IMR-90 (cell line): ENCODE measurements at regions not wholly inside any gene's neighbourhood (a gene's known extent, or its start where the extent isn't known, plus 50 kb on each side); places are given as distances from the start of the nearest gene placed in this dataset.

Source experiments
- ATAC-seq: fragments of 200-7000 bp; cut with Tn5 transposase; 2 replicates; pipeline ENCODE4 v1.9.1; 2020; ENCODE audit warnings: low read depth, mild to moderate bottlenecking, moderate library complexity
- BruUV-seq: library from RNA; stranded (reverse); fragments of 400-500 nt; replicated peaks from 2 replicates; lab custom pipeline; 2021; lab: Mats Ljungman, UMichigan
- CTCF ChIA-PET: fragments of 300-600 bp; formaldehyde crosslinking; extraction: SDS; loops from one replicate; lab custom pipeline; 2021; ENCODE audit warnings: antibody characterized with exemption; lab: Yijun Ruan, JAX
- POLR2A ChIA-PET: fragments of 300-600 bp; sonication (Branson Sonifier 250); formaldehyde crosslinking; loops from one replicate; lab custom pipeline; 2022; ENCODE audit warnings: antibody characterized with exemption; ENCODE audit not compliant: unreplicated experiment; lab: Charles Lee
- DNase-seq: peaks from one replicate; pipeline ENCODE4 v3.0.0; 2013
- H2AFZ ChIP-seq: replicated peaks from 2 replicates; pipeline ENCODE3; 2013; ENCODE audit warnings: low read length, mild to moderate bottlenecking; ENCODE audit not compliant: poor library complexity
- H2AK5ac ChIP-seq: 2 replicates; pipeline ENCODE4 v1.6.1; 2013; ENCODE audit warnings: low read depth, low read length, inconsistent platforms
- H2AK9ac ChIP-seq: replicated peaks from 2 replicates; pipeline ENCODE3; 2013; ENCODE audit warnings: mild to moderate bottlenecking, low read depth, low read length, moderate library complexity; ENCODE audit not compliant: poor library complexity
- H2BK120ac ChIP-seq: 2 replicates; pipeline ENCODE4 v1.6.1; 2013; ENCODE audit warnings: low read depth, low read length, inconsistent platforms
- H2BK15ac ChIP-seq: 3 replicates; pipeline ENCODE4 v1.6.1; 2013; ENCODE audit warnings: low read depth, low read length, inconsistent platforms
- H2BK20ac ChIP-seq: 2 replicates; pipeline ENCODE4 v1.6.1; 2013; ENCODE audit warnings: low read depth, mild to moderate bottlenecking, inconsistent platforms, low read length, moderate library complexity
- H2BK5ac ChIP-seq: 2 replicates; pipeline ENCODE4 v1.6.1; 2013; ENCODE audit warnings: mild to moderate bottlenecking, low read depth, low read length, inconsistent platforms; ENCODE audit not compliant: poor library complexity, severe bottlenecking
- H3K14ac ChIP-seq: replicated peaks from 2 replicates; pipeline ENCODE4 v1.6.1; 2013; ENCODE audit warnings: low read depth, low read length, inconsistent platforms
- H3K18ac ChIP-seq: 2 replicates; pipeline ENCODE4 v1.6.1; 2013; ENCODE audit warnings: low read depth, low read length, control low read depth
- H3K23ac ChIP-seq: 2 replicates; pipeline ENCODE4 v1.6.1; 2013; ENCODE audit warnings: low read depth, low read length, inconsistent platforms
- H3K27ac ChIP-seq: 2 replicates; pipeline ENCODE4 v1.5.1; 2013; ENCODE audit warnings: mild to moderate bottlenecking, control low read depth, low read length; ENCODE audit not compliant: insufficient read depth
- H3K27me3 ChIP-seq: 2 replicates; pipeline ENCODE4 v1.6.1; 2013; ENCODE audit warnings: low read length; ENCODE audit not compliant: control insufficient read depth, insufficient read depth
- H3K36me3 ChIP-seq: 2 replicates; pipeline ENCODE4 v1.6.1; 2013; ENCODE audit warnings: low read length, mixed read lengths; ENCODE audit not compliant: control insufficient read depth, insufficient read depth
- H3K4ac ChIP-seq: 2 replicates; pipeline ENCODE4 v1.6.1; 2013; ENCODE audit warnings: low read depth, low read length, inconsistent platforms
- H3K4me1 ChIP-seq: 2 replicates; pipeline ENCODE4 v1.6.1; 2013; ENCODE audit warnings: low read length, mixed read lengths; ENCODE audit not compliant: control insufficient read depth, insufficient read depth
- H3K4me2 ChIP-seq: 2 replicates; pipeline ENCODE4 v1.6.1; 2013; ENCODE audit warnings: low read depth, mild to moderate bottlenecking, control low read depth, low read length, moderate library complexity
- H3K4me3 ChIP-seq: 2 replicates; pipeline ENCODE4 v1.5.1; 2013; ENCODE audit warnings: low read depth, mild to moderate bottlenecking, control low read depth, low read length, moderate library complexity; ENCODE audit not compliant: insufficient read depth
- H3K56ac ChIP-seq: 2 replicates; pipeline ENCODE4 v1.6.1; 2013; ENCODE audit warnings: low read length, inconsistent platforms; ENCODE audit not compliant: insufficient read depth; ENCODE audit errors: extremely low read depth
- H3K79me1 ChIP-seq, 2 experiments: 2 replicates each; pipeline ENCODE4 v1.6.1; 2013; ENCODE audit warnings: low read length in 2 of 2, inconsistent platforms in 1 of 2, low read depth in 1 of 2
- H3K9ac ChIP-seq: 2 replicates; pipeline ENCODE4 v1.6.1; 2013; ENCODE audit warnings: low read depth, low read length, control low read depth
- H3K9me1 ChIP-seq: 2 replicates; pipeline ENCODE4 v1.6.1; 2013; ENCODE audit warnings: low read length, inconsistent platforms; ENCODE audit not compliant: insufficient read depth
- H3K9me3 ChIP-seq: 2 replicates; pipeline ENCODE4 v1.6.1; 2013; ENCODE audit warnings: low read length; ENCODE audit not compliant: control insufficient read depth, insufficient read depth
- H4K20me1 ChIP-seq: 2 replicates; pipeline ENCODE4 v1.6.1; 2013; ENCODE audit warnings: low read length, inconsistent platforms; ENCODE audit not compliant: insufficient read depth
- H4K5ac ChIP-seq: 2 replicates; pipeline ENCODE4 v1.6.1; 2013; ENCODE audit warnings: mild to moderate bottlenecking, low read depth, low read length, control low read depth
- H4K8ac ChIP-seq, 2 experiments: 2 replicates each; pipeline ENCODE4 v1.6.1; 2013; ENCODE audit warnings: low read depth in 2 of 2, low read length in 2 of 2, control low read depth in 1 of 2, inconsistent platforms in 1 of 2
- H4K91ac ChIP-seq: 2 replicates; pipeline ENCODE4 v1.6.1; 2013; ENCODE audit warnings: low read depth, low read length, inconsistent platforms; ENCODE audit not compliant: insufficient read depth
- BHLHE40 ChIP-seq: fragments of 150-350 bp; IDR thresholded peaks from 2 replicates; pipeline ENCODE4 v1.6.1; 2016; ENCODE audit warnings: mild to moderate bottlenecking, low read depth, low read length
- CEBPB ChIP-seq: IDR thresholded peaks from 2 replicates; pipeline ENCODE4 v1.6.1; 2012; ENCODE audit warnings: low read depth, low read length, improper control_type of control experiment
- CHD1 ChIP-seq: IDR thresholded peaks from 2 replicates; pipeline ENCODE4 v1.6.1; 2012; ENCODE audit warnings: low read depth, low read length, improper control_type of control experiment
- FOS ChIP-seq: fragments of 150-350 bp; IDR thresholded peaks from 2 replicates; pipeline ENCODE4 v1.6.1; 2016; ENCODE audit warnings: low read depth, low read length
- MAFK ChIP-seq: IDR thresholded peaks from 2 replicates; pipeline ENCODE4 v1.6.1; 2012; ENCODE audit warnings: low read depth, low read length, improper control_type of control experiment
- MAZ ChIP-seq: IDR thresholded peaks from 2 replicates; pipeline ENCODE4 v1.6.1; 2012; ENCODE audit warnings: low read depth, mild to moderate bottlenecking, low read length, improper control_type of control experiment, moderate library complexity, borderline replicate concordance
- MXI1 ChIP-seq: IDR thresholded peaks from 2 replicates; pipeline ENCODE4 v1.6.1; 2012; ENCODE audit warnings: low read depth, mild to moderate bottlenecking, low read length, moderate library complexity, borderline replicate concordance
- NFE2L2 ChIP-seq: fragments of 150-350 bp; IDR thresholded peaks from 2 replicates; pipeline ENCODE4 v1.6.1; 2016; ENCODE audit warnings: low read depth, mild to moderate bottlenecking, low read length
- POLR2A ChIP-seq: IDR thresholded peaks from 2 replicates; pipeline ENCODE4 v1.6.1; 2012; ENCODE audit warnings: mild to moderate bottlenecking, low read depth, low read length
- RAD21 ChIP-seq: IDR thresholded peaks from 2 replicates; pipeline ENCODE4 v1.6.1; 2012; ENCODE audit warnings: low read length, improper control_type of control experiment
- RCOR1 ChIP-seq: IDR thresholded peaks from 2 replicates; pipeline ENCODE4 v1.6.1; 2012; ENCODE audit warnings: mild to moderate bottlenecking, low read length, improper control_type of control experiment; ENCODE audit not compliant: insufficient replicate concordance
- RFX5 ChIP-seq: IDR thresholded peaks from 2 replicates; pipeline ENCODE4 v1.8.0; 2012; ENCODE audit warnings: low read depth, mild to moderate bottlenecking, low read length, moderate library complexity
- SMC3 ChIP-seq: fragments of 150-350 bp; IDR thresholded peaks from 2 replicates; pipeline ENCODE4 v1.6.1; 2016; ENCODE audit warnings: low read depth, mild to moderate bottlenecking, antibody characterized with exemption, low read length, moderate library complexity
- WGBS, 2 experiments: methylation state at CpG; one replicate each; pipeline versions ENCODE4 v1.1.5 to v1.1.7; 2013; ENCODE audit warnings: missing lambda C conversion rate in 2 of 2; ENCODE audit not compliant: insufficient read length in 1 of 2; ENCODE audit errors: extremely low coverage in 2 of 2; 5-methylcytosine and 5-hydroxymethylcytosine counted together
- dilution Hi-C: fragments of 300-500 bp; cut with HindIII; formaldehyde crosslinking; loops from one replicate; pipeline ENCODE4 v1.14.3; 2018; ENCODE audit warnings: low sequenced_read_pairs; ENCODE audit not compliant: unreplicated experiment
- in situ Hi-C: fragments of 300-500 bp; cut with MboI; formaldehyde crosslinking; loops from 3 replicates; pipeline ENCODE4 v1.14.3; 2019; ENCODE audit warnings: low sequenced_read_pairs, inconsistent platforms, mixed read lengths
- intact Hi-C: fragments of 100-400 bp; cut with micrococcal nuclease; formaldehyde crosslinking; loops from 2 replicates; pipeline ENCODE4 v1.10.0; 2022
- TF ChIP-seq, protein P1 (sequence below): fragments of 150-350 bp; IDR thresholded peaks from 2 replicates; pipeline ENCODE4 v1.6.1; 2016; ENCODE audit warnings: low read depth, mild to moderate bottlenecking, low read length, moderate library complexity, borderline replicate concordance
- TF ChIP-seq, protein P2 (sequence below): conservative IDR thresholded peaks from 2 replicates; pipeline ENCODE4 v1.5.1; 2012; ENCODE audit warnings: mild to moderate bottlenecking, low read depth, low read length, improper control_type of control experiment
- TF ChIP-seq, protein P3 (sequence below): fragments of 150-350 bp; IDR thresholded peaks from 2 replicates; pipeline ENCODE4 v1.6.1; 2017; ENCODE audit warnings: mild to moderate bottlenecking, antibody characterized with exemption, low read length, low read depth

DNA sequence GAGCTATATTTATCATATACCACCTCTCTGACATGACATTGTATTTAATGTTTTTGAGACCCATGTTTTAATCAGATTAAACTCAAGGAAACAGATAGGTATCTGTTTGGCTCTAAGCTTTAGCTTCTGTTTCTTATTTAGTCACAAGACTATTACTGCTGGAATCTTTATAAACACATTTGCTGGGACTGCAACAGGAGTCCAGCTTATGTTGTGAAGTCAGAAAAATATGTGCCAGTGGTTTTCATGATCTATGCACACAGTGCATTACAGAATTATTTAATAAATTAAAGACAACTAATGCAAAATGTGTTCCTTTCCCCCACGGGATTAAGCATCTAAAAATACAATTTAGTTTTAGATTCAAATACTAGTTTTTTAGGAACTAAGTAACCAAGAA is 338.9 kb downstream of the ZEB2 start:
- in situ Hi-C loops = no loop called here
- H3K79me1 ChIP-seq = 0 out of 4 replicates have a peak, but pooled peaks cover 0 to 4% of the 10 kb centered on the region in 2 experiments
- H3K27ac ChIP-seq = no peak overlapping the region
- dilution Hi-C loops = no loop called here
- H3K4me2 ChIP-seq = no peak overlapping the region
- no CpG with 5 or more reads among the region's 1 CpG for WGBS, 2 experiments
- no peak overlapping the region for H3K56ac ChIP-seq
- H3K36me3 ChIP-seq = no peaks in the 10 kb centered on the region
- H3K14ac ChIP-seq = no peak overlapping the region
- no peak for TF ChIP-seq FOS
- TF ChIP-seq RAD21 = no peak
- no peak for TF ChIP-seq CHD1
- TF ChIP-seq NFE2L2 = no peak
- TF ChIP-seq BHLHE40 = no peak
- TF ChIP-seq, protein P1, sequence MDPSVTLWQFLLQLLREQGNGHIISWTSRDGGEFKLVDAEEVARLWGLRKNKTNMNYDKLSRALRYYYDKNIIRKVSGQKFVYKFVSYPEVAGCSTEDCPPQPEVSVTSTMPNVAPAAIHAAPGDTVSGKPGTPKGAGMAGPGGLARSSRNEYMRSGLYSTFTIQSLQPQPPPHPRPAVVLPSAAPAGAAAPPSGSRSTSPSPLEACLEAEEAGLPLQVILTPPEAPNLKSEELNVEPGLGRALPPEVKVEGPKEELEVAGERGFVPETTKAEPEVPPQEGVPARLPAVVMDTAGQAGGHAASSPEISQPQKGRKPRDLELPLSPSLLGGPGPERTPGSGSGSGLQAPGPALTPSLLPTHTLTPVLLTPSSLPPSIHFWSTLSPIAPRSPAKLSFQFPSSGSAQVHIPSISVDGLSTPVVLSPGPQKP = no peak
- TF ChIP-seq, protein P2, sequence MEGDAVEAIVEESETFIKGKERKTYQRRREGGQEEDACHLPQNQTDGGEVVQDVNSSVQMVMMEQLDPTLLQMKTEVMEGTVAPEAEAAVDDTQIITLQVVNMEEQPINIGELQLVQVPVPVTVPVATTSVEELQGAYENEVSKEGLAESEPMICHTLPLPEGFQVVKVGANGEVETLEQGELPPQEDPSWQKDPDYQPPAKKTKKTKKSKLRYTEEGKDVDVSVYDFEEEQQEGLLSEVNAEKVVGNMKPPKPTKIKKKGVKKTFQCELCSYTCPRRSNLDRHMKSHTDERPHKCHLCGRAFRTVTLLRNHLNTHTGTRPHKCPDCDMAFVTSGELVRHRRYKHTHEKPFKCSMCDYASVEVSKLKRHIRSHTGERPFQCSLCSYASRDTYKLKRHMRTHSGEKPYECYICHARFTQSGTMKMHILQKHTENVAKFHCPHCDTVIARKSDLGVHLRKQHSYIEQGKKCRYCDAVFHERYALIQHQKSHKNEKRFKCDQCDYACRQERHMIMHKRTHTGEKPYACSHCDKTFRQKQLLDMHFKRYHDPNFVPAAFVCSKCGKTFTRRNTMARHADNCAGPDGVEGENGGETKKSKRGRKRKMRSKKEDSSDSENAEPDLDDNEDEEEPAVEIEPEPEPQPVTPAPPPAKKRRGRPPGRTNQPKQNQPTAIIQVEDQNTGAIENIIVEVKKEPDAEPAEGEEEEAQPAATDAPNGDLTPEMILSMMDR = no peak
- TF ChIP-seq RCOR1 = no peak
- no peak for TF ChIP-seq POLR2A
- no peak for TF ChIP-seq MAZ
- TF ChIP-seq, protein P3, sequence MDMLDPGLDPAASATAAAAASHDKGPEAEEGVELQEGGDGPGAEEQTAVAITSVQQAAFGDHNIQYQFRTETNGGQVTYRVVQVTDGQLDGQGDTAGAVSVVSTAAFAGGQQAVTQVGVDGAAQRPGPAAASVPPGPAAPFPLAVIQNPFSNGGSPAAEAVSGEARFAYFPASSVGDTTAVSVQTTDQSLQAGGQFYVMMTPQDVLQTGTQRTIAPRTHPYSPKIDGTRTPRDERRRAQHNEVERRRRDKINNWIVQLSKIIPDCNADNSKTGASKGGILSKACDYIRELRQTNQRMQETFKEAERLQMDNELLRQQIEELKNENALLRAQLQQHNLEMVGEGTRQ = no peak
- TF ChIP-seq CEBPB = no peak
- TF ChIP-seq SMC3 = no peak
- no peak for TF ChIP-seq RFX5
- no peak for TF ChIP-seq MXI1
- TF ChIP-seq MAFK = no peak
- H3K9me1 ChIP-seq = peaks cover 3% of the 10 kb centered on the region; the same call in 1 of the 2 replicates
- H4K20me1 ChIP-seq = no peaks in the 10 kb centered on the region
- no peaks in the 10 kb centered on the region for H3K9me3 ChIP-seq
- H3K23ac ChIP-seq = no peak overlapping the region
- no peaks in the 10 kb centered on the region for H3K27me3 ChIP-seq
- H2AFZ ChIP-seq = no peak overlapping the region
- H2BK5ac ChIP-seq = no peak overlapping the region
- DNase-seq = peak; percentile 51
- no peak overlapping the region for H3K9ac ChIP-seq
- POLR2A ChIA-PET = no interaction called here
- intact Hi-C loops = no loop called here
- no peak overlapping the region for H2AK9ac ChIP-seq
- ATAC-seq = peak; percentile 72; the same call in 1 of the 2 replicates
- CTCF ChIA-PET = no interaction called here
- no peak overlapping the region for H4K5ac ChIP-seq
- H2BK20ac ChIP-seq = no peak overlapping the region
- BruUV-seq = no TSS peak
- H2BK120ac ChIP-seq = no peak overlapping the region
- H4K8ac ChIP-seq = no peak overlapping the region
- no peak overlapping the region for H2AK5ac ChIP-seq
- no peak overlapping the region for H3K18ac ChIP-seq
- H3K4me1 ChIP-seq = no peaks in the 10 kb centered on the region
- no peak overlapping the region for H2BK15ac ChIP-seq
- H3K4ac ChIP-seq = no peak overlapping the region
- H4K91ac ChIP-seq = no peak overlapping the region
- no peak overlapping the region for H3K4me3 ChIP-seq
